ENCODE measurements at regions not wholly inside any gene's neighbourhood (a gene's known extent, or its start where the extent isn't known, plus 50 kb on each side); places are given as distances from the start of the nearest gene placed in this dataset.

DNA sequence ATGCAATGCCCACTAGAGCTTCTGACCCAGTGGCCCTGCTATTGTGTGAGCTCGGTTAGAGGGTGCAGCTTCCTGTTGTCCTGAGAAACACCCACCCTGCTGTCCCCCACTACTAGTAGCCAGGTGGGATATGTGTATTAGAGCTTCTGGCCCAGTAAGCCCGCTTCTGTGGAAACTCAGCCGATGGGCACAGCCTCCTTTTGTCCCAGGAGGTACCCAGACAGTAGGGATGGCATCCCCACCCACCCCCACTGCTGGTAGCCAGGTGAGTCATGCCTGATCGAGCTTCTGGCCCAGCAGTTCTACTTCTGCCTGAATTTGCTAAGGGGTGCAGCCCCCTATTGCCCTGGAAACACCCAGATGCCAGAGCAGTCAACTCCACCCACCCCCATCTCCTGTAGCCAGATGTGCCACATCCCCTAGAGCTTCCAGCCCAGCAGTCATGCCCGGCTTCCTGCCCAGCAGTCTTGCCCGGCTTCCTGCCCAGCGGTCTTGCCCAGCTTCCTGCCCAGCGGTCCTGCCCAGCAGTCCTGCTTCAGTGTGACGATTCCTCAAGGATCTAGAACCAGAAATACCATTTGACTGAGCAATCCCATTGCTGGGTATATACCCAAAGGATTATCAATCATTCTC lies 162.7 kb upstream of the KLF8 start:
- no peak overlapping the region for H3K27ac ChIP-seq
- no peak for TF ChIP-seq CTCF (conservative IDR thresholded peaks at IDR 0.05)

DNA sequence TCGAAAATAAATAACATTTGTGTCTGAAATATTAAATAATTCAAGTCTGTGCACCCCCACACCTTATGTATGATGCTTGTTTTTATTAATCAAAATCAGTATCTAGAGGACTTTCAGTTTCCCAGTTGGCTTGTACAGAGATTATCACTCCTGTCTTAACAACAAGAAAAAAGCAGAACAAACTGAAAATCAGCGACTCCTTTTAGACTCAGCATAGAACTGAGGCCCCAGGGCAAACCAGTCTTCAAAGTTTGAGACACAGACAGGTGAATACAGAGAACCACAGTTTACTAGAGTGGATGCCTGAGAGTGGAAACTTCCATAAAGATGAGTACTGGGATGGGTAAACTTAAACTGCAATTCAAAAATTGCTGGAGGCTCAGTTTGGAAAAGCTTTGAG lies 142.8 kb upstream of the KLF8 start:
- TF ChIP-seq CTCF (conservative IDR thresholded peaks at IDR 0.05) = no peak
- no peak overlapping the region for H3K27ac ChIP-seq

GRCh38 chrX:56099271-56099670 lies 132.9 kb upstream of the KLF8 start:
- no peak overlapping the region for H3K27ac ChIP-seq
- no peak for TF ChIP-seq CTCF (conservative IDR thresholded peaks at IDR 0.05)

DNA sequence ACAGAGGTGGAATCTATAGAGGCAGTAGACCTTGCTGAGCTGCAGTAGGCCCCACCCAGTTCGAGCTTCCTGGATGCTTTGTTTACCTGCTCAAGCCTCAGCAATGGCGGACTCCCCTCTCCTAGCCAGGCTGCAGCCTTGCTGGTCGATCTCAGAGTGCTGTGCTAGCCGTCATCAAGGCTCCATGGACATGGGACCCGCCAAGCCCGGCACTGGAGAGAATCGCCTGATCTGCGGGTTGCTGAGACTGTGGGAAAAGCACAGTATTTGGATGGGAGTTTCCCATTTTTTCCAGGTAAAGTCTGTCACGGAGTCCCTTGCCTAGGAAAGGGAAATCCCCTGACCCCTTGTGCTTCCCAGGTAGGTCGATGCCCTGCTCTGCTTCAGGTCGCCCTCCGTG lies 124.8 kb upstream of the KLF8 start:
- TF ChIP-seq CTCF (conservative IDR thresholded peaks at IDR 0.05) = no peak
- no peak overlapping the region for H3K27ac ChIP-seq

GRCh38 chrX:56113785-56114436 lies 118.2 kb upstream of the KLF8 start:
- no peak overlapping the region for H3K27ac ChIP-seq
- no peak for TF ChIP-seq CTCF (conservative IDR thresholded peaks at IDR 0.05)

DNA sequence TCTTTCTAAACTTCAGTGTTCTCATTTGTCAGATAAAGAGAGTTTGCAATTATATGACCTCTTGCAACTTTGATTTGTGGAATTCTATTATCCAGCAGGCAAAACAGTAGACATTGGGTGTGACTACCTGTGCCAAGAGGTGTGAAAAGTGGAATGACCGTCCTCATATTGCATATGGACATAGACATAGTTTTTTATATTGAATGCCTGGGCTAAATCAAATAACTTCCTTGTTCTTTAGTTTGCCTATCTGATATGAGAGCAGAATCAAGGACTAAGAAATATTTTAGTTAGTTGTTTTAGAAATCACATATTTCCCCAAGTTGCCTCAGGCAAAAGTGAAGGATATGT lies 117.7 kb upstream of the KLF8 start:
- no peak for TF ChIP-seq CTCF (conservative IDR thresholded peaks at IDR 0.05)
- H3K27ac ChIP-seq = no peak overlapping the region

- TF ChIP-seq CTCF (conservative IDR thresholded peaks at IDR 0.05) = no peak
- no peak overlapping the region for H3K27ac ChIP-seq
These were observed 111.9 kb upstream of the KLF8 start for GRCh38 chrX:56120242-56120641.
